SU-DHL-6 (cell line): ENCODE measurements at regions not wholly inside any gene's neighbourhood (a gene's known extent, or its start where the extent isn't known, plus 50 kb on each side); places are given as distances from the start of the nearest gene placed in this dataset.

Experiments
- H2AFZ ChIP-seq: fragments of 200-600 bp; sonication (generic); 2 replicates; pipeline ENCODE4 v1.6.1; 2014; ENCODE audit warnings: low read depth, mild to moderate bottlenecking, moderate library complexity, mixed read lengths, antibody characterized with exemption, low read length; ENCODE audit not compliant: severe bottlenecking
- H3F3A ChIP-seq: fragments of 200-600 bp; shearing (Covaris generic); 2 replicates; pipeline ENCODE4 v1.6.0; 2016; ENCODE audit warnings: antibody characterized with exemption, mild to moderate bottlenecking; ENCODE audit not compliant: insufficient read depth
- H3K27ac ChIP-seq: fragments of 200-600 bp; sonication (generic); 2 replicates; pipeline ENCODE4 v1.5.1; 2016; ENCODE audit warnings: low read depth, mild to moderate bottlenecking, low read length, moderate library complexity, mixed read lengths
- H3K27me3 ChIP-seq: fragments of 200-600 bp; sonication (generic), shearing (Covaris generic); 2 replicates; pipeline ENCODE4 v1.6.0; 2014; ENCODE audit warnings: mild to moderate bottlenecking, low read length
- H3K36me3 ChIP-seq: fragments of 200-600 bp; sonication (generic); 2 replicates; pipeline ENCODE4 v1.6.1; 2014; ENCODE audit warnings: mild to moderate bottlenecking, low read length, mixed read lengths
- H3K4me2 ChIP-seq: fragments of 300-600, 200-600 bp; shearing (Covaris generic), sonication (generic); 2 replicates; pipeline ENCODE4 v1.6.0; 2014; ENCODE audit warnings: low read length, low read depth, mild to moderate bottlenecking; ENCODE audit not compliant: poor library complexity, severe bottlenecking
- H3K4me3 ChIP-seq: fragments of 200-600 bp; sonication (generic); 2 replicates; pipeline ENCODE4 v1.5.1; 2014; ENCODE audit warnings: antibody characterized with exemption, low read length, mild to moderate bottlenecking, mixed read lengths; ENCODE audit not compliant: insufficient read depth, poor library complexity, severe bottlenecking
- H3K79me2 ChIP-seq: fragments of 200-600 bp; sonication (generic); 2 replicates; pipeline ENCODE4 v1.6.1; 2014; ENCODE audit warnings: mild to moderate bottlenecking, low read length, moderate library complexity; ENCODE audit not compliant: insufficient read depth
- H3K9ac ChIP-seq: fragments of 200-600 bp; sonication (generic); 2 replicates; pipeline ENCODE4 v1.7.0; 2014; ENCODE audit warnings: mild to moderate bottlenecking, low read length
- H3K9me2 ChIP-seq: fragments of 200-600 bp; sonication (generic); replicated peaks from 2 replicates; pipeline ENCODE4 v1.6.1; 2014; ENCODE audit warnings: low read length; ENCODE audit not compliant: insufficient read depth
- H3K9me3 ChIP-seq: fragments of 200-600 bp; sonication (generic); 2 replicates; pipeline ENCODE4 v1.6.1; 2014; ENCODE audit warnings: low read length, mixed read lengths; ENCODE audit not compliant: insufficient read depth
- H4K20me1 ChIP-seq: fragments of 200-600 bp; sonication (generic); 2 replicates; pipeline ENCODE4 v1.6.1; 2014; ENCODE audit warnings: low read depth, mild to moderate bottlenecking, antibody characterized with exemption, low read length, moderate library complexity, mixed read lengths
- CTCF ChIP-seq: fragments of 200-600 bp; sonication (generic); IDR thresholded peaks from one replicate; pipeline ENCODE4 v1.5.1; 2017; ENCODE audit warnings: antibody characterized with exemption, mild to moderate bottlenecking, low read length, moderate library complexity; ENCODE audit not compliant: insufficient read depth, poor library complexity, severe bottlenecking
- EZH2phosphoT487 ChIP-seq: fragments of 200-600 bp; sonication (generic), shearing (Covaris generic); conservative IDR thresholded peaks from 2 replicates; pipeline ENCODE4 v1.6.1; 2018; ENCODE audit warnings: mild to moderate bottlenecking, antibody characterized with exemption, low read length, moderate library complexity, mixed read lengths

GRCh38 chr3:118199044-118199443 lies 835.6 kb downstream of the IGSF11 start:
- TF ChIP-seq CTCF (no peak), EZH2phosphoT487 (no peak)
- Histone ChIP-seq H3K27ac (no peak overlapping the region), H3K4me3 (no peak overlapping the region), H3K4me2 (no peak overlapping the region), H3K36me3 (no peaks in the 10 kb centered on the region), H3K27me3 (no peaks in the 10 kb centered on the region), H3K9me3 (0 out of 2 replicates have a peak, but pooled peaks cover 3% of the 10 kb centered on the region), H4K20me1 (no peaks in the 10 kb centered on the region), H3F3A (no peaks in the 10 kb centered on the region), H3K79me2 (no peaks in the 10 kb centered on the region), H3K9me2 (no peaks in the 10 kb centered on the region), H3K9ac (no peak overlapping the region), H2AFZ (no peak overlapping the region)

- no peak overlapping the region for H2AFZ ChIP-seq
- H3K27me3 ChIP-seq, result no peaks in the 10 kb centered on the region
- no peaks in the 10 kb centered on the region for H3K79me2 ChIP-seq
- H4K20me1 ChIP-seq, result no peaks in the 10 kb centered on the region
- H3K27ac ChIP-seq, result no peak overlapping the region
- no peaks in the 10 kb centered on the region for H3F3A ChIP-seq
- H3K9me2 ChIP-seq, result no peaks in the 10 kb centered on the region
- TF ChIP-seq CTCF, result no peak
- TF ChIP-seq EZH2phosphoT487, result no peak
- H3K4me3 ChIP-seq, result no peak overlapping the region
- no peaks in the 10 kb centered on the region for H3K36me3 ChIP-seq
- 0 out of 2 replicates have a peak, but pooled peaks cover 3% of the 10 kb centered on the region for H3K9me3 ChIP-seq
- H3K9ac ChIP-seq, result no peak overlapping the region
- no peak overlapping the region for H3K4me2 ChIP-seq
Measured at GRCh38 chr3:118204052-118204656, 830.5 kb downstream of the IGSF11 start.

GRCh38 chr3:118207271-118207670 lies 827.4 kb downstream of the IGSF11 start:
- Histone ChIP-seq H3K4me3 (no peak overlapping the region), H3K9me2 (no peaks in the 10 kb centered on the region), H3K79me2 (no peaks in the 10 kb centered on the region), H3K27ac (no peak overlapping the region), H3K36me3 (no peaks in the 10 kb centered on the region), H4K20me1 (no peaks in the 10 kb centered on the region), H3K27me3 (no peaks in the 10 kb centered on the region), H3K4me2 (no peak overlapping the region), H2AFZ (no peak overlapping the region), H3F3A (no peaks in the 10 kb centered on the region), H3K9me3 (no peaks in the 10 kb centered on the region), H3K9ac (no peak overlapping the region)
- no peak for TF ChIP-seq EZH2phosphoT487
- TF ChIP-seq CTCF, result no peak
